ENCODE measurements at regions not wholly inside any gene's neighbourhood (a gene's known extent, or its start where the extent isn't known, plus 50 kb on each side); places are given as distances from the start of the nearest gene placed in this dataset.
"Not testable (repeated sequence)": the region's sequence is repeated elsewhere in the genome, so short reads cannot be mapped to it uniquely, and the experiment has no call there.

DNA sequence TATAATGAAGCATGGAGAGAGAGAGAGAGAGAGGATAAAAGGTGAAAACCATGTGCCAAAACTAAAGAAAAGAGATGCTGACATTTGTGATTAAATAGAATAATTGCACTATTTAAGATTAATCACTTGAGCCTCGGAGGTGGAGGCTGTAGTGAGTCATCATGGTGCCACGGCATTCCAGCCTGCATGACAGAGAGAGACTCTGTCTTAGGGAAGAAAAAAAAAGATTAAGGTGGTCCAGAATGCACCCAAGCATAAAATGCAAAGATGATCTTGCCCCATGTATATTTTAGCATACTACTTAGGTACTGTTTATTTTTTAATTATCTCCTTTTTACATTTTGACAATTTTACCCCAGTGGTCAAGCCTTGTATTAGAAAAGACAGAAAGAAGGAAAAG lies 742.5 kb downstream of the SPATA31A1 start:
- not testable (repeated sequence) for DNase-seq

- not testable (repeated sequence) for DNase-seq
These were observed 750.7 kb downstream of the SPATA31A1 start for GRCh38 chr9:40106003-40106782.

DNA sequence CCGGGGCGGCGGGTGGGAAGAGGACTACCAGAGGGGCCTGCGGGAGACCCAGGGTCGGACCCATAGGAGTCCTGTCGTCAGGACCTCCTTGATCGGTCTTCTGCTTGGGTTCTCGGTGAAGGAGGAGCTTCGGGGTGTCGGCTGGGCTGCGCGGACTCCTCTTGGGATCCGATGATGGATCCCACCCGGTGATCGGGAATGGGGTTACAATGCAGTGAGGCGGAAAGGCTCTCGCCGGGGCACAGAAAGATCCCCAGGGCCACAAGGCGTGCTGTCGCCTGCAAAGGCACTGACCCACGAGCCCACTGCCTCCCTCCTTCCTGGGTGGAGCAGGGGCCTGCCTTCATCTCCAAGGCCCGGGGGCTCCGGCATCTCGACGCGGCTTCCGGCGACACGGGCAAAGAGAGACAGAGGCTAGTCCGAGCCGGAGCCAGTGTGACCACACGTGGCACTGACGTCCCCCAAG lies 751.3 kb downstream of the SPATA31A1 start:
- DNase-seq = not testable (repeated sequence)

DNA sequence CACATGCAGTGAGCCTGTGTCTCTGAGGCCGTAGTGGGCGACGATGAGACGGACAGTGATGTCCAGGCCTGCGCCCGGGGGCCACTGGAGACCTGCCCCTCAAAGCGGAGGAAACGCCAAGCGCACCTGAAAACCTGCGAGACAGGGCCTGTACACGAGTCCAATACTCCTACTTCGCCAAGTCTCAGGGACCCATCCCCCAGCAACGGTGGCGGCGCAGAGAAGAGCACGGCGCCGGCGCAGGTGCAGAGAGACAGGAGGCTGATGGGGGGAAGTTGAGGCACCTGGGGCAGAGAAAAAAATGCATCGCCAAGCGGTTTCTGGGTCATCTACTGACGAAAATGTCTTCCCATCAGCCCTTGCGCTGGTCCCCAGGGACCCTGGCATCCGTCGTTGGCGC lies 751.8 kb downstream of the SPATA31A1 start:
- not testable (repeated sequence) for DNase-seq

- DNase-seq = not testable (repeated sequence)
These were observed 753.0 kb downstream of the SPATA31A1 start for GRCh38 chr9:40108465-40108864.

DNA sequence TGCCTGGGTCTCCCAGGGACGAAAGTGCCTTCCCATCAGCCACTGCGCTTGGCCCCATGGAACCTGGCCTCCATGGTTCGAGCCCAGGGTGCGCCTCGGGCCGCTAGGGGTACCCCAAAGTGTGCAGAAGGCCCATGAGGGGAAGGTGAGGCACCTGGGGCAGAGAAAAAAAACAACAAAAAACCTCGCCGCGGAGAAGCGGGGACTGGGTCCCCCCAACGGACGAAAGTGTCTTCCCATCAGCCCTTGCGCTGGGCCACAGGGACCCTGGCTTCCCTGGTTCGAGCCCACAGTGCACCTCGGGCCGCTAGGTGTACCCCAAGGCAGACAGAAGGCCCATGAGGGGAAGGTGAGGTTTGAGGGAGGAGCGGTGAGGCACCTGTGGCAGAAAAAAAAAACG lies 755.3 kb downstream of the SPATA31A1 start:
- DNase-seq = not testable (repeated sequence)

GRCh38 chr9:40111571-40111970 lies 756.1 kb downstream of the SPATA31A1 start:
- not testable (repeated sequence) for DNase-seq

DNA sequence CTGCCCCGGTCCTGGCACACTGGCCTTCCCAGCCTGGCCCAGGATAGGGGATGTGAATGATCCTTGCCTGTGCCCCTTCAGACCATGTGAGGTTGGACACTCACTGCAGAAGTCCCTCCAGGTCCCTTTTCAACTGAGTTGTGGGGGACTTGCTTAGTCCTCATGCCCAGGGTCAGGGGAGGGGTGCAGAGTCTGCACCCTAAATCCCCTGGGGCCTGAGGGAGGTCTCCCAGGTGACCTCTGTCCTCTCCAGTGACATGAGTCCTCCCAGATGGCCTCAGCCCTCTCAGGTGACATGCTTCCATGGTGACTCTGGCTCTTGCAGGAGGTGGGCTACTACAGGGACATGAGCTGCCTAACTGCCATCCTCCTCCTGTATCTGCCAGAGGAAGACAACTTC lies 775.1 kb downstream of the SPATA31A1 start:
- DNase-seq = not testable (repeated sequence)

GRCh38 chr9:40169204-40169603 lies 813.7 kb downstream of the SPATA31A1 start:
- DNase-seq = not testable (repeated sequence)

- DNase-seq = not testable (repeated sequence)
These were observed 817.8 kb downstream of the SPATA31A1 start for GRCh38 chr9:40173316-40173715.

GRCh38 chr9:40174035-40174434 lies 818.6 kb downstream of the SPATA31A1 start:
- not testable (repeated sequence) for DNase-seq

DNA sequence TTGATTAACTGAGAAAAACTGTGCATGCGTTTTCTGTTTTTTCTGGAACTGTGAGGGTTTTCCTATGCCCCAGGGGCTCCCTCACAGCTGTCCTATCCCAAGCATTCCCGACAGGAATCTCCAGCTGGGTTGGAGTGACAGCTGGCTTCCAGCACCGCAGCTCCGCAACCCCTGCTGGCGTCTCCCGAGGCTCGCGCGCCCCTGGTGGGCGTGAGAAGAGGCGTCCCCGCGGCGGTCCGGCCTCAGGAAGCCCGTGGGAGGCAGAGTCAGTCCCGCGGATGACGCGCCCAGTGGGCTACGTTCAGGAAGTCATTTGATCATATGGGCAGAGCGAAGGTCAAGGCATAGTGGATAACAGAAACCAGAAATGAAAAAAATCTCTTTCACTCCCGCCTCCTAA lies 821.9 kb downstream of the SPATA31A1 start:
- not testable (repeated sequence) for DNase-seq

DNA sequence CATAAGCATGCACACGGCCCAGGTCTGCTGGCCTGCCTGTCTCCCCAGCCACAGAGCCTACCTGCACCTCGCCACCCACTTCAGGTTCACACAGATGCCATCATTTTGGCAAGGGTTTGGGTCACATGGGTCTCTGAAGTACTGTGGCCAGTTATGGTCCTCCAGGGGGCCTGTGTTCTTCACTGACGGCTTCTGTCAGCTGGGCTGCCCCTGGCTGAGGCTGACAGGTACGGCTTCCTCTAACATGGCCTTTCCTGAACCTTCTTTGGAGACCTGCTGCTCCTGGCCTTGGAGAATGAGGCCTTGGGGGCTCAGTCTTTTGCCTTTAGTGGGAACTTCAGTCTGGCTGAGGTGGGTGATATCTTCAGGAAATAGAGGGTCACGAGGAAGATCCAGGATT lies 835.9 kb downstream of the SPATA31A1 start:
- not testable (repeated sequence) for DNase-seq

- not testable (repeated sequence) for DNase-seq
These were observed 836.7 kb downstream of the SPATA31A1 start for GRCh38 chr9:40192162-40192561.

- not testable (repeated sequence) for DNase-seq
These were observed 840.8 kb downstream of the SPATA31A1 start for GRCh38 chr9:40196165-40196714.

DNA sequence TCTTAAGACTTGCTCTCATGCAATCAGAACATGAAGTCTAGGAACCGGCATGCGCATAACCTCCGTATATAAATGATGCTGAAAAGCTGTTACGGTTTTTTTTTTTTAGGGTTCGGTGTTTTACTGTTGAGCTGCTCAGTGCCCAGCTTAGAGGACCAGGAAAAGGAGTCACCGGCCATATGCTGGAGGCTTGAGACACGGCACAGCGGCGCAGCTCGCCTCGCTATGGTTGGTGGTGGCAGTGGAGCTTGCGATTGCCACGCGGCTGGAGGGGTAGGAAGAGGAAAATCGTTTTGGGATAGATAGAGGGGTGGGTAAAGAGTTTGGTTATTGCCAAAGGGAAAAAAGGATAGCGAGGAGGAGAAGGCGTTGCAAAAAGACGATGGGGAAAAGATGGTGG lies 841.3 kb downstream of the SPATA31A1 start:
- not testable (repeated sequence) for DNase-seq

DNA sequence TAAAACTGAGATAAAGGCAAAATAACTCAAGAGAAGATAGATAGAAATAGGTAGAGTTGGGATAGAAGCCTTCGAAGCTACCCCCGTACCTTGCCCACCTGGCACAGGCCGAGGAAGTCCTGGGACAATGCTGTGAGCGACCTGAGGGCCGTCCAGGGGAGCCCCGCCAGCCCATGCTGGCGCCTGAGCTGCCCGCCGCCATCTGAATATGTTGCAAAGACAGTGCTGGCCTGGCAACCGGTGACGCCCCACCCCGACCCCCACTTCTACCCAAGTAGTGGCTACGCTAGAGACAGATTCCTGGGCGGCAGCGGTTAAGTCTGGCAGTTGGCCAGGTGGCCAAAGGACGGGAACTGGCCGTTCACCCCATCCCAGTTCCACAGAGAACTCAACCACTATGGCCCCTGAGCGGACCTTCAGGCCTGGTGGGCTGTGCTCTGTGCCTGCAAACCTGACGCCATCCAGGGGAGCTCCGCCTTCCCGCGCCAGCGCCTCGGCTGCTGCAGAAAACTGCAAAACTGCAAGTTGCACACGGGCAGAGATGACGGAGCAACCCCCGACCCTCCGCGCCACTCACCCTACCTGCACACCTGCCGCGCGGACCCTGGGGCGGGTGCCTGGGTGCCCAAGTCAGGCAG lies 866.2 kb downstream of the SPATA31A1 start:
- peak; percentile 0 for DNase-seq

DNA sequence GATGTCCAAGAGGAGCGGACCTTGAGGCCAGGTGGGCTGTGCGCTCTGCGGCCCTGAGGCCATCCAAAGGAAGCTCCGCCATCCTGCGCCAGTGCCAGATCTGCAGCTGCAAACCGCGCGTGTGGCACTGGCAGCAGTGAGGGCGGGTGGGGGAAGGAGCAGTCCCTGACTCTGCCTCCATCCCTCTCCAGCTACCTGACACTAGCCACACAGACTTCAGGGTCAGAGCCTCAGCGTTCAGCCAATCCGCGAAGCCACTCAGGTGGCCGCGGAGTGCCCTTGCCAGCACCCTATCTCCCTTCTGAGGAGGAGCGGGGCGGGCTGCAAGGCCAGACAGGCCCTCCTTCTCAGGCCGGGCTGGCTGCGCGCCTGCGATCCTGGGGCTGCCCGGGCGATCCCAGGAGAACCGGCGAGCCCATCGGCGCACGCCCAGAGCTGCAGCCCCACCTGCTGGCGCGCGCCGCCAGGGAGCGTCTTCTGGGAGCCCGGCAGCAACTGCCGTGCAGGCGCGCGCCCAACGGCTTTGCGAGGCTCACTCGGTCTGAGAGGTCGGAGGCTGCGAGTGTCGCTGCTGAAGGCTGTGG lies 867.2 kb downstream of the SPATA31A1 start:
- peak; percentile 12 for DNase-seq

DNA sequence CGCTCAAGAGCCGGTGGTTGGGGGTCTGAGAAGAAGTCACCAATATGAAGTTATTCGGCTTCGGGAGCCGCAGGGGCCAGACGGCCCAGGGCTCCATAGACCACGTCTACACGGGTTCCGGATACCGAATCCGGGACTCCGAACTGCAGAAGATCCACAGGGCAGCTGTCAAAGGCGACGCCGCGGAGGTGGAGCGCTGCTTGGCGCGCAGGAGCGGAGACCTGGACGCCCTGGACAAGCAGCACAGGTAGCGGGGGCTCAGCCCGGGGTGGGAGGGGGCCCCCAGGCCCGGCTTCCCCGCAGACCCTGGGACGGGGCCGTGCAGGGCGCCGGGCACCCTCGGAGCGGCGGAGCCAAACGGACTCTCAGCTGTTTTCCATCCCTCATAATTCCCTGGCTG lies 867.9 kb downstream of the SPATA31A1 start:
- not testable (repeated sequence) for DNase-seq
